B cell (primary cell): ENCODE measurements at regions not wholly inside any gene's neighbourhood (a gene's known extent, or its start where the extent isn't known, plus 50 kb on each side); places are given as distances from the start of the nearest gene placed in this dataset.
"Not testable (repeated sequence)": the region's sequence is repeated elsewhere in the genome, so short reads cannot be mapped to it uniquely, and the experiment has no call there.

Source experiments
- ATAC-seq: fragments of 200-7000 bp; cut with Tn5 transposase; one replicate; pipeline ENCODE4 v1.10.0; 2021; ENCODE audit warnings: low read depth, mild to moderate bottlenecking, moderate number of reproducible peaks, moderate library complexity
- CTCF ChIA-PET: fragments of 350-600 bp; sonication (Branson Sonifier 250); formaldehyde crosslinking; loops from one replicate; lab custom pipeline; 2021; ENCODE audit warnings: antibody characterized with exemption, inconsistent platforms; lab: Charles Lee
- POLR2A ChIA-PET: fragments of 350-600 bp; sonication (Branson Sonifier 250); formaldehyde crosslinking; loops from one replicate; lab custom pipeline; 2021; ENCODE audit warnings: antibody characterized with exemption; lab: Charles Lee
- DNase-seq: peaks from one replicate; pipeline ENCODE4 v3.0.0; 2013
- H2AFZ ChIP-seq: 2 replicates; pipeline ENCODE4 v1.6.1; 2012; ENCODE audit warnings: mild to moderate bottlenecking, low read depth, low read length; ENCODE audit not compliant: insufficient read depth, poor library complexity, severe bottlenecking
- H3K27ac ChIP-seq, 2 donors: 1 replicate in 1 of 2; 2 replicates in 1 of 2; pipeline ENCODE4 v1.5.1; 2012 to 2013; ENCODE audit warnings: low read length in 2 of 2, mild to moderate bottlenecking in 2 of 2, moderate library complexity in 1 of 2
- H3K27me3 ChIP-seq, 4 experiments: fragments of 200-600 bp in 1 of 4; sonication (generic) in 1 of 4; replicated peaks in 1 of 4; 1 replicate in 2 of 4; 2 replicates in 2 of 4; pipeline versions ENCODE4 v1.6.1 to v1.7.0; 2013 to 2016; ENCODE audit warnings: low read length in 3 of 4, mild to moderate bottlenecking in 2 of 4, mixed read lengths in 1 of 4, moderate library complexity in 1 of 4; ENCODE audit not compliant: insufficient read depth in 4 of 4, control insufficient read depth in 3 of 4; ENCODE audit errors: control extremely low read depth in 1 of 4
- H3K36me3 ChIP-seq, 2 experiments: replicated peaks in 1 of 2; 1 replicate in 1 of 2; 2 replicates in 1 of 2; pipeline versions ENCODE4 v1.6.1 to v1.7.1; 2013; ENCODE audit warnings: low read length in 1 of 2; ENCODE audit not compliant: insufficient read depth in 2 of 2, control insufficient read depth in 1 of 2; ENCODE audit errors: control extremely low read depth in 1 of 2, extremely low read depth in 1 of 2
- H3K4me1 ChIP-seq, 2 donors: fragments of 200-600 bp in 1 of 2; sonication (generic) in 1 of 2; 1 replicate in 1 of 2; 2 replicates in 1 of 2; pipeline versions ENCODE4 v1.5.1 to v1.6.1; 2013 to 2017; ENCODE audit warnings: low read length in 2 of 2; ENCODE audit not compliant: control insufficient read depth in 2 of 2, insufficient read depth in 2 of 2
- H3K4me2 ChIP-seq: replicated peaks from 2 replicates; pipeline ENCODE3; 2012; ENCODE audit warnings: mild to moderate bottlenecking, low read depth, low read length; ENCODE audit not compliant: poor library complexity, severe bottlenecking
- H3K4me3 ChIP-seq, 5 experiments: fragments of 200-600 bp in 1 of 5; sonication (generic) in 1 of 5; 1 replicate in 3 of 5; 2 replicates in 2 of 5; pipeline versions ENCODE4 v1.5.1 to v1.7.0; 2011 to 2016; ENCODE audit warnings: low read length in 4 of 5, mild to moderate bottlenecking in 4 of 5, low read depth in 2 of 5, control low read depth in 1 of 5, moderate library complexity in 1 of 5; ENCODE audit not compliant: insufficient read depth in 1 of 5; ENCODE audit errors: control extremely low read depth in 1 of 5, extremely low read depth in 1 of 5
- H3K79me2 ChIP-seq: fragments of 200-600 bp; sonication (generic); one replicate; pipeline ENCODE4 v1.6.0; 2016; ENCODE audit warnings: low read length; ENCODE audit not compliant: control insufficient read depth, insufficient read depth
- H3K9ac ChIP-seq: fragments of 200-600 bp; sonication (generic); 2 replicates; pipeline ENCODE4 v1.6.1; 2017; ENCODE audit warnings: mild to moderate bottlenecking, low read length, moderate library complexity
- H3K9me3 ChIP-seq, 3 donors: one replicate each; pipeline versions ENCODE4 v1.6.1 to v1.7.1; 2013; ENCODE audit warnings: low read length in 2 of 3; ENCODE audit not compliant: control insufficient read depth in 2 of 3, insufficient read depth in 1 of 3; ENCODE audit errors: control extremely low read depth in 1 of 3
- H4K20me1 ChIP-seq: 2 replicates; pipeline ENCODE4 v1.6.0; 2012; ENCODE audit warnings: mild to moderate bottlenecking, low read length; ENCODE audit not compliant: insufficient read depth, control insufficient read depth, poor library complexity, severe bottlenecking
- H3K27ac Mint-ChIP-seq: one replicate; pipeline ENCODE4 v1.8.0; 2021; ENCODE audit warnings: mixed read lengths
- H3K27me3 Mint-ChIP-seq: one replicate; pipeline ENCODE4 v1.8.0; 2021; ENCODE audit warnings: mixed read lengths
- H3K4me1 Mint-ChIP-seq: one replicate; pipeline ENCODE4 v1.8.0; 2021; ENCODE audit warnings: mixed read lengths
- H3K4me3 Mint-ChIP-seq: one replicate; pipeline ENCODE4 v1.8.0; 2021; ENCODE audit warnings: mixed read lengths
- H3K9me3 Mint-ChIP-seq: one replicate; pipeline ENCODE4 v1.8.0; 2022; ENCODE audit warnings: mixed read lengths; ENCODE audit not compliant: insufficient read depth
- WGBS: methylation state at CpG from one replicate; pipeline ENCODE4 v1.1.5; 2013; ENCODE audit warnings: missing lambda C conversion rate; ENCODE audit not compliant: insufficient coverage; 5-methylcytosine and 5-hydroxymethylcytosine counted together
- intact Hi-C: fragments of 100-400 bp; cut with micrococcal nuclease; formaldehyde crosslinking; loops from one replicate; pipeline ENCODE4 v1.10.0; 2022

DNA sequence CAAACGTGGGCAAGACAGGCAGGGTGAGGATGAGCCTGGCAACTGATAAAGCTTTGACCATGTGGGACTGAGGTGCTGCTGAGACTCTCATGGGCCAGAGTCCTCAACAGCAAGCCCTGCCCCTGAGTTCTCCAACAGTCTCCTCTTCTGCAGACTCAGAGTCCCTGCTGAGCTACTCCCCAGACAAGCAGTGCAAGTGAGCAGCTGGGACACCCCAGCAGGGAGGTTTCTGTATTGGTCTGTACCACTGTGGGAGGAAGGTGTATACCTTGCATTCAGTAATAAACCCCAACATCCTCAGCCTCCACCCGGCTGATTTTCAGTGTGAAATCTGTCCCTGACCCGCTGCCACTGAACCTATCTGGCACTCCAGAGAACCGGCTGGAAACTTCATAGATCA lies 542.5 kb downstream of the RPIA start:
- no CpG with 5 or more reads among the region's 4 CpGs for WGBS
- intact Hi-C loops = loop anchor here (5.0 kb wide), 1 partner anchor 402 kb away; no protein-coding TSS in a partner anchor
- CTCF ChIA-PET, H2AFZ ChIP-seq, H3K4me2 ChIP-seq, DNase-seq, H3K9me3 ChIP-seq, H3K4me1 Mint-ChIP-seq, H3K79me2 ChIP-seq, H3K4me3 ChIP-seq, H3K36me3 ChIP-seq, H3K9ac ChIP-seq, H3K9me3 Mint-ChIP-seq, H4K20me1 ChIP-seq, H3K27me3 ChIP-seq, POLR2A ChIA-PET, H3K27me3 Mint-ChIP-seq, ATAC-seq, H3K27ac ChIP-seq: not testable (repeated sequence)
- Mint-ChIP-seq H3K4me3 (peak overlapping the region; percentile 47), H3K27ac (peak overlapping the region; percentile 37)
- peaks cover 0 to 10% of the 10 kb centered on the region in 2 donors for H3K4me1 ChIP-seq

DNA sequence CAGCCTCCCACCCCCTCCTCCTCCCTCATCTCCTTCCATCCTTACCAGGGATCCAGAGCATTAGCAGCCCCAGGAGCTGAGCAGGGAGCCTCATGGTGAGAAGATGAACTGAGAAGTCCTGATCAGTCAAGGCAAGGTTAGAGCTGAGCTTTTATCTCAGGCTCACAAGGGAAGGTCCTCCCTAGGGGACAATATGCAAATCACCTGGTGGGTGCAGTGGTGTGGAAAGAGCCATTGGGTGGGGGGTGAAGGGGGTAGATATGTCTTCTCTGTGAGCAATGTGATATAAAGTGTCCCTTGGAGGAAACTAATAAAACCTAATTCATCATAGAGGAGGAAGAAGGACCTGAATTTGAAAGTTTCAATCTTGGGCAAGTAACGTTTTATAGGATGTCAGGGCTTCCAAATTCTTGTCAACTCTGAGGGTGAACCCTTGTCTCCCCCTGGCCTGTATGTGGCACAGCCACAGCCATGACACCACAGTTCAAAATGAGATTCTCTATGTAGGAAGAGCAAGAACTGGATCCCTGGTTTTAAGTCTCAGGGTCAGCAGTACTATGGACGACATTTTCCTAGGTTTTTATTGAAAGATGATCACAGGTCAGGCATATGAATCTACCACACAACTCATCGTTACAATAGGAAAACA lies 543.5 kb downstream of the RPIA start:
- H3K4me1 Mint-ChIP-seq, H3K27me3 Mint-ChIP-seq, H3K36me3 ChIP-seq, H3K79me2 ChIP-seq, H3K27me3 ChIP-seq, DNase-seq, H3K9ac ChIP-seq, H3K9me3 ChIP-seq, H4K20me1 ChIP-seq, H2AFZ ChIP-seq, H3K4me2 ChIP-seq, H3K27ac ChIP-seq, POLR2A ChIA-PET, CTCF ChIA-PET, H3K9me3 Mint-ChIP-seq: not testable (repeated sequence)
- intact Hi-C loops = loop anchor here (5.0 kb wide), 1 partner anchor 403 kb away; no protein-coding TSS in a partner anchor
- ATAC-seq = peak; percentile 84
- H3K27ac Mint-ChIP-seq = peak overlapping the region; percentile 78
- Histone ChIP-seq H3K4me3 (peak overlapping the region in 1 of 5 experiments; percentile 8), H3K4me1 (peaks cover 0 to 10% of the 10 kb centered on the region in 2 donors)
- H3K4me3 Mint-ChIP-seq = peak overlapping the region; percentile 74
- WGBS = no CpG with 5 or more reads among the region's 3 CpGs

DNA sequence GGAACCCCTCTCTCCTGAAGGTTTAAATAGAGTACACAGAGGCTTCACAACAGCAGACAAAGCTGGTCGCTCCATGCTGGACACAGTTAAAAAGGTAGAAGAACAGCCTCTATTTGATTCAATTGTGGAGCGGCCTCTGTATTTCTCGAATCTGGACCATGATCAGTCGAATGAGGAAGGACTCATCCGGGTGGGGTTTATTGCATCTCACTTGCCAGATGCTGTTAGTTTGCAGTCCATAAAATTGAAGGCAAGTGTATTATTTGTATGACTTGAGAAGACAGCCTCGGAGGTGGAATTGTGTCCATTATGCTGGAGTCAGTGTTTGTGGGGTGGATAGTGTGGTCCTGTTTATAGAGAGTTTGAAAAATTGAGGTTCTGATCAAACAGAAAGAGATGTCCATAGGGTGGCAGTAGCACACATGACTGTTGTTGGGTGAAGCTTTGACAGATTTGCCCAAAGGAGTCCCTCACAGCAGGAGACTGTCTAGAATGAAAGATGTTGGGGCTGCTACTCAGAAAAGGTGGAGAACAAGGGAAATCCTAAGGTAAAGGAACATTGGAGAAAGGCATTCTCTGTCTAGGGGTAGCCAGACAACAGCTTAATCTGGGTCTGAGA lies 545.5 kb downstream of the RPIA start:
- intact Hi-C loops, H3K27ac ChIP-seq: not testable (repeated sequence)

DNA sequence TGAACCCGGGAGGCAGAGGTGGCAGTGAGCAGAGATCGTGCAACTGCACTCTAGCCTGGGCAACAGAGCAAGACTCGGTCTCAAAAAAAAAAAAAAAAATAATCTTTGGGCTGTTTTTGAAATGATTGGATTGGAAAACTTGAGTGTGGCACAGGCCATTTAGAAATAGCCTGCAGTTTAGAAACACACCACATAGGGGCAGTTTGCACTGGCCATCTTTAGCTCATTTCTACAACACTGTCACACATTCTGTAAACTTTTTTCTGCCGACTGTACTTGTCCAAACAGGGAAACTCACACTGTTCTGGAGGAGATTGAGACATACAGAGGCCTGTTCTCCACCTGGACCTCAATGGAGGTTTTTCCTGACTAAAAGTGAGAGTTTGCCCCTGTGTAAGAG lies 546.3 kb downstream of the RPIA start:
- H2AFZ ChIP-seq, H3K27me3 Mint-ChIP-seq, H3K79me2 ChIP-seq, ATAC-seq, H3K27me3 ChIP-seq, intact Hi-C loops, H3K27ac ChIP-seq, H4K20me1 ChIP-seq, H3K9me3 Mint-ChIP-seq, H3K9ac ChIP-seq, H3K4me3 Mint-ChIP-seq, H3K4me2 ChIP-seq, H3K4me3 ChIP-seq, CTCF ChIA-PET, DNase-seq, H3K36me3 ChIP-seq, H3K4me1 Mint-ChIP-seq, H3K9me3 ChIP-seq, POLR2A ChIA-PET, H3K27ac Mint-ChIP-seq: not testable (repeated sequence)
- peaks cover 0 to 10% of the 10 kb centered on the region in 2 donors for H3K4me1 ChIP-seq
- WGBS = no CpG with 5 or more reads among the region's 4 CpGs

More for the DNA sequence above, 545.5 kb downstream of the RPIA start:
- H3K4me2 ChIP-seq, H3K27ac Mint-ChIP-seq, POLR2A ChIA-PET, H3K9ac ChIP-seq, H3K27me3 ChIP-seq, H3K4me1 Mint-ChIP-seq, H3K27me3 Mint-ChIP-seq, DNase-seq, H3K36me3 ChIP-seq, H3K9me3 ChIP-seq, H3K4me3 Mint-ChIP-seq, H3K4me3 ChIP-seq, ATAC-seq, H3K9me3 Mint-ChIP-seq, H3K79me2 ChIP-seq, CTCF ChIA-PET, H2AFZ ChIP-seq, H4K20me1 ChIP-seq: not testable (repeated sequence)
- H3K4me1 ChIP-seq = peaks cover 0 to 10% of the 10 kb centered on the region in 2 donors
- no CpG with 5 or more reads among the region's 6 CpGs for WGBS
